B cell (primary cell): ENCODE measurements at regions not wholly inside any gene's neighbourhood (a gene's known extent, or its start where the extent isn't known, plus 50 kb on each side); places are given as distances from the start of the nearest gene placed in this dataset.
A peak's percentile ranks its signal among the peaks of the same experiment; 100 is the strongest.

Experiments used
- ATAC-seq: fragments of 200-7000 bp; cut with Tn5 transposase; one replicate; pipeline ENCODE4 v1.10.0; 2021; ENCODE audit warnings: low read depth, mild to moderate bottlenecking, moderate number of reproducible peaks, moderate library complexity
- CTCF ChIA-PET: fragments of 350-600 bp; sonication (Branson Sonifier 250); formaldehyde crosslinking; loops from one replicate; lab custom pipeline; 2021; ENCODE audit warnings: antibody characterized with exemption, inconsistent platforms; lab: Charles Lee
- POLR2A ChIA-PET: fragments of 350-600 bp; sonication (Branson Sonifier 250); formaldehyde crosslinking; loops from one replicate; lab custom pipeline; 2021; ENCODE audit warnings: antibody characterized with exemption; lab: Charles Lee
- DNase-seq: peaks from one replicate; pipeline ENCODE4 v3.0.0; 2013
- H2AFZ ChIP-seq: 2 replicates; pipeline ENCODE4 v1.6.1; 2012; ENCODE audit warnings: mild to moderate bottlenecking, low read depth, low read length; ENCODE audit not compliant: insufficient read depth, poor library complexity, severe bottlenecking
- H3K27ac ChIP-seq, 2 donors: 1 replicate in 1 of 2; 2 replicates in 1 of 2; pipeline ENCODE4 v1.5.1; 2012 to 2013; ENCODE audit warnings: low read length in 2 of 2, mild to moderate bottlenecking in 2 of 2, moderate library complexity in 1 of 2
- H3K27me3 ChIP-seq, 4 experiments: fragments of 200-600 bp in 1 of 4; sonication (generic) in 1 of 4; replicated peaks in 1 of 4; 1 replicate in 2 of 4; 2 replicates in 2 of 4; pipeline versions ENCODE4 v1.6.1 to v1.7.0; 2013 to 2016; ENCODE audit warnings: low read length in 3 of 4, mild to moderate bottlenecking in 2 of 4, mixed read lengths in 1 of 4, moderate library complexity in 1 of 4; ENCODE audit not compliant: insufficient read depth in 4 of 4, control insufficient read depth in 3 of 4; ENCODE audit errors: control extremely low read depth in 1 of 4
- H3K36me3 ChIP-seq, 2 experiments: replicated peaks in 1 of 2; 1 replicate in 1 of 2; 2 replicates in 1 of 2; pipeline versions ENCODE4 v1.6.1 to v1.7.1; 2013; ENCODE audit warnings: low read length in 1 of 2; ENCODE audit not compliant: insufficient read depth in 2 of 2, control insufficient read depth in 1 of 2; ENCODE audit errors: control extremely low read depth in 1 of 2, extremely low read depth in 1 of 2
- H3K4me1 ChIP-seq, 2 donors: fragments of 200-600 bp in 1 of 2; sonication (generic) in 1 of 2; 1 replicate in 1 of 2; 2 replicates in 1 of 2; pipeline versions ENCODE4 v1.5.1 to v1.6.1; 2013 to 2017; ENCODE audit warnings: low read length in 2 of 2; ENCODE audit not compliant: control insufficient read depth in 2 of 2, insufficient read depth in 2 of 2
- H3K4me2 ChIP-seq: replicated peaks from 2 replicates; pipeline ENCODE3; 2012; ENCODE audit warnings: mild to moderate bottlenecking, low read depth, low read length; ENCODE audit not compliant: poor library complexity, severe bottlenecking
- H3K4me3 ChIP-seq, 5 experiments: fragments of 200-600 bp in 1 of 5; sonication (generic) in 1 of 5; 1 replicate in 3 of 5; 2 replicates in 2 of 5; pipeline versions ENCODE4 v1.5.1 to v1.7.0; 2011 to 2016; ENCODE audit warnings: low read length in 4 of 5, mild to moderate bottlenecking in 4 of 5, low read depth in 2 of 5, control low read depth in 1 of 5, moderate library complexity in 1 of 5; ENCODE audit not compliant: insufficient read depth in 1 of 5; ENCODE audit errors: control extremely low read depth in 1 of 5, extremely low read depth in 1 of 5
- H3K79me2 ChIP-seq: fragments of 200-600 bp; sonication (generic); one replicate; pipeline ENCODE4 v1.6.0; 2016; ENCODE audit warnings: low read length; ENCODE audit not compliant: control insufficient read depth, insufficient read depth
- H3K9ac ChIP-seq: fragments of 200-600 bp; sonication (generic); 2 replicates; pipeline ENCODE4 v1.6.1; 2017; ENCODE audit warnings: mild to moderate bottlenecking, low read length, moderate library complexity
- H3K9me3 ChIP-seq, 3 donors: one replicate each; pipeline versions ENCODE4 v1.6.1 to v1.7.1; 2013; ENCODE audit warnings: low read length in 2 of 3; ENCODE audit not compliant: control insufficient read depth in 2 of 3, insufficient read depth in 1 of 3; ENCODE audit errors: control extremely low read depth in 1 of 3
- H4K20me1 ChIP-seq: 2 replicates; pipeline ENCODE4 v1.6.0; 2012; ENCODE audit warnings: mild to moderate bottlenecking, low read length; ENCODE audit not compliant: insufficient read depth, control insufficient read depth, poor library complexity, severe bottlenecking
- H3K27ac Mint-ChIP-seq: one replicate; pipeline ENCODE4 v1.8.0; 2021; ENCODE audit warnings: mixed read lengths
- H3K27me3 Mint-ChIP-seq: one replicate; pipeline ENCODE4 v1.8.0; 2021; ENCODE audit warnings: mixed read lengths
- H3K4me1 Mint-ChIP-seq: one replicate; pipeline ENCODE4 v1.8.0; 2021; ENCODE audit warnings: mixed read lengths
- H3K4me3 Mint-ChIP-seq: one replicate; pipeline ENCODE4 v1.8.0; 2021; ENCODE audit warnings: mixed read lengths
- H3K9me3 Mint-ChIP-seq: one replicate; pipeline ENCODE4 v1.8.0; 2022; ENCODE audit warnings: mixed read lengths; ENCODE audit not compliant: insufficient read depth
- CTCF ChIP-seq: fragments of 200-600 bp; IDR thresholded peaks from one replicate; pipeline ENCODE4 v1.8.0; 2022; ENCODE audit warnings: antibody characterized with exemption, mild to moderate bottlenecking
- EZH2 ChIP-seq: IDR thresholded peaks from 2 replicates; pipeline ENCODE4 v1.6.1; 2012; ENCODE audit warnings: borderline replicate concordance, low read depth, mild to moderate bottlenecking, moderate library complexity, low read length; ENCODE audit not compliant: insufficient read depth, poor library complexity, severe bottlenecking
- WGBS: methylation state at CpG from one replicate; pipeline ENCODE4 v1.1.5; 2013; ENCODE audit warnings: missing lambda C conversion rate; ENCODE audit not compliant: insufficient coverage; 5-methylcytosine and 5-hydroxymethylcytosine counted together
- intact Hi-C: fragments of 100-400 bp; cut with micrococcal nuclease; formaldehyde crosslinking; loops from one replicate; pipeline ENCODE4 v1.10.0; 2022

- DNase-seq = peak; percentile 31
- intact Hi-C loops = loop anchor here (5.0 kb wide), 1 partner anchor 820 kb away; no protein-coding TSS in a partner anchor
- ChIA-PET CTCF (interaction anchor here (1.0 to 2.0 kb wide), 2 partner anchors 8 to 550 kb away, joined by 3 to 21 read pairs; no protein-coding TSS in a partner anchor), POLR2A (no interaction called here)
- peak; percentile 41 for ATAC-seq
- Histone ChIP-seq H3K9me3 (peaks cover 0 to 2% (median 0%) of the 10 kb centered on the region in 3 donors), H3K9ac (no peak overlapping the region), H3K4me3 (no peak overlapping the region), H2AFZ (no peak overlapping the region), H3K79me2 (no peaks in the 10 kb centered on the region), H3K4me1 (no peaks in the 10 kb centered on the region), H3K36me3 (no peaks in the 10 kb centered on the region), H4K20me1 (no peaks in the 10 kb centered on the region), H3K27ac (no peak overlapping the region), H3K4me2 (no peak overlapping the region), H3K27me3 (no peaks in the 10 kb centered on the region)
- Mint-ChIP-seq H3K27ac (no peak overlapping the region), H3K27me3 (no peaks in the 10 kb centered on the region), H3K4me1 (no peaks in the 10 kb centered on the region), H3K4me3 (no peak overlapping the region), H3K9me3 (no peaks in the 10 kb centered on the region)
- 100% methylated on average over 1 of the region's 2 CpGs for WGBS
- TF ChIP-seq CTCF (no peak), EZH2 (no peak)
Observed at GRCh38 chr4:18366892-18367291, 345.3 kb upstream of the LCORL start.

- H3K9me3 Mint-ChIP-seq = no peaks in the 10 kb centered on the region
- ATAC-seq (no peak), DNase-seq (no peak)
- POLR2A ChIA-PET = no interaction called here
- Histone ChIP-seq H3K36me3 (no peaks in the 10 kb centered on the region), H4K20me1 (no peaks in the 10 kb centered on the region), H3K9me3 (peaks cover 0 to 2% (median 0%) of the 10 kb centered on the region in 3 donors), H3K79me2 (no peaks in the 10 kb centered on the region), H3K27me3 (no peaks in the 10 kb centered on the region), H3K4me1 (no peaks in the 10 kb centered on the region), H3K4me2 (no peak overlapping the region), H2AFZ (no peak overlapping the region), H3K27ac (no peak overlapping the region), H3K4me3 (no peak overlapping the region), H3K9ac (no peak overlapping the region)
- WGBS = 91% methylated on average over 3 of the region's 3 CpGs
- CTCF ChIA-PET = interaction anchor here (2.4 kb wide), 1 partner anchor 549 kb away, joined by 15 read pairs; no protein-coding TSS in a partner anchor
- no peak overlapping the region for H3K4me3 Mint-ChIP-seq
- H3K27ac Mint-ChIP-seq = no peak overlapping the region
- H3K4me1 Mint-ChIP-seq = no peaks in the 10 kb centered on the region
- no peaks in the 10 kb centered on the region for H3K27me3 Mint-ChIP-seq
- no peak for TF ChIP-seq CTCF
- no peak for TF ChIP-seq EZH2
- intact Hi-C loops = loop anchor here (5.0 kb wide), 1 partner anchor 819 kb away; no protein-coding TSS in a partner anchor
Observed at GRCh38 chr4:18366136-18366535, 344.6 kb upstream of the LCORL start.
